Colon (tissue), 2 donors: ENCODE measurements at regions not wholly inside any gene's neighbourhood (a gene's known extent, or its start where the extent isn't known, plus 50 kb on each side); places are given as distances from the start of the nearest gene placed in this dataset.
"Not testable (repeated sequence)": the region's sequence is repeated elsewhere in the genome, so short reads cannot be mapped to it uniquely, and the experiment has no call there.

ENCODE experiments used
- FAIRE-seq: peaks from 2 replicates; lab custom pipeline; 2012; peaks lifted over from hg19 to GRCh38; lab: Jason Lieb, UNC
- donor health status: control.
- donor health status: control.

GRCh38 chr2:153532140-153532539, 53.6 kb upstream of the RPRM start:
- FAIRE-seq: no peak

- FAIRE-seq: not testable (repeated sequence)
These were observed 55.2 kb upstream of the RPRM start for GRCh38 chr2:153533803-153534202.

- FAIRE-seq: not testable (repeated sequence)
These were observed 56.0 kb upstream of the RPRM start for GRCh38 chr2:153534590-153534989.

- no peak for FAIRE-seq
These were observed 57.6 kb upstream of the RPRM start for GRCh38 chr2:153536115-153536514.

- FAIRE-seq: not testable (repeated sequence)
These were observed 59.5 kb upstream of the RPRM start for GRCh38 chr2:153538102-153538501.

GRCh38 chr2:153543635-153544071, 65.1 kb upstream of the RPRM start:
- no peak for FAIRE-seq

- no peak for FAIRE-seq
These were observed 67.8 kb upstream of the RPRM start for GRCh38 chr2:153546358-153546757.

- no peak for FAIRE-seq
These were observed 70.0 kb upstream of the RPRM start for GRCh38 chr2:153548536-153548935.

GRCh38 chr2:153551698-153552097, 73.1 kb upstream of the RPRM start:
- no peak for FAIRE-seq

GRCh38 chr2:153557211-153557610, 78.6 kb upstream of the RPRM start:
- FAIRE-seq: no peak

GRCh38 chr2:153557714-153558113, 79.2 kb upstream of the RPRM start:
- no peak for FAIRE-seq

GRCh38 chr2:153558247-153558646, 79.7 kb upstream of the RPRM start:
- FAIRE-seq: no peak

- FAIRE-seq: no peak
These were observed 88.8 kb upstream of the RPRM start for GRCh38 chr2:153567367-153567766.

- FAIRE-seq: no peak
These were observed 89.5 kb upstream of the RPRM start for GRCh38 chr2:153568105-153568504.

GRCh38 chr2:153575171-153575853, 96.8 kb upstream of the RPRM start:
- FAIRE-seq: no peak

- FAIRE-seq: no peak
These were observed 105.7 kb upstream of the RPRM start for GRCh38 chr2:153584244-153584643.

GRCh38 chr2:153588408-153588807, 109.8 kb upstream of the RPRM start:
- no peak for FAIRE-seq

GRCh38 chr2:153589586-153589985, 111.0 kb upstream of the RPRM start:
- FAIRE-seq: no peak

GRCh38 chr2:153593086-153593485, 114.5 kb upstream of the RPRM start:
- FAIRE-seq: not testable (repeated sequence)

GRCh38 chr2:153595939-153596338, 117.4 kb upstream of the RPRM start:
- FAIRE-seq: no peak

GRCh38 chr2:153601812-153602211, 123.2 kb upstream of the RPRM start:
- no peak for FAIRE-seq

GRCh38 chr2:153604133-153604532, 125.6 kb upstream of the RPRM start:
- no peak for FAIRE-seq

GRCh38 chr2:153606623-153607022, 128.1 kb upstream of the RPRM start:
- no peak for FAIRE-seq

GRCh38 chr2:153622285-153622684, 143.7 kb upstream of the RPRM start:
- FAIRE-seq: no peak
